ENCODE measurements at regions not wholly inside any gene's neighbourhood (a gene's known extent, or its start where the extent isn't known, plus 50 kb on each side); places are given as distances from the start of the nearest gene placed in this dataset.
A peak's percentile ranks its signal among the peaks of the same experiment; 100 is the strongest.

DNA sequence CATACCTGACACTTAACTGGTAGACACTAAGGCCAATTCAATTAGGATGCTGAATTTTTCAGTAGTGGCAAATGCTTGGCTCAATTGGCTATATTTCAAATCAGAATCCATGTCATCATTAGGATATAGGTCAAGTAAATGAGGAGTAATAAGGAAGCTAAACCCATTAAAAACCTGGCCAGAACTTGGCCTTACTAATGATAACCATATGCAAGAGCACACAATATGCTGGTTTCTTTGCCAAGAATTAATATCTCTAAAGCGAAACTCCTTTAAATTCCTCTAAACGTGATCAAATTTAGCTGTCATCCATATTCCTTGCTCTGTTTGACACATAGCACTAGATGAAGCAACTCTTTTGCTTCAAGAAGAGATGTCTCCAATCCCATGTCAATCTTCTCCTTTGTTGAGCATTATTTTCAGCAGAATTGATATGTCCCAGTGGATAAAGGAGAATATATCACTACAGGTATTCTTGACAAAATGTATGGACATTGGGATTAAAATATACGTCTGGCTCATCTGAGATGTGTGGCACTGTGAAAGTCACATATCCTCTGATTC lies 206.1 kb upstream of the ANKRD50 start:
- TF ChIP-seq CTCF (IDR thresholded peaks at IDR 0.05; ENCODE audit: low read depth, low read length) = no peak
- no peak for DNase-seq (ENCODE audit: low read depth in 2 of 2)
- H3K4me3 ChIP-seq (replicated peaks in 1 of 2; ENCODE audit: low read depth in 2 of 2, low read length in 2 of 2) = no peak overlapping the region

GRCh38 chr4:124915073-124915472 lies 202.5 kb upstream of the ANKRD50 start:
- no peak for DNase-seq (ENCODE audit: low read depth in 2 of 2)
- H3K4me3 ChIP-seq (replicated peaks in 1 of 2; ENCODE audit: low read depth in 2 of 2, low read length in 2 of 2) = no peak overlapping the region
- TF ChIP-seq CTCF (IDR thresholded peaks at IDR 0.05; ENCODE audit: low read depth, low read length) = no peak

- H3K4me3 ChIP-seq (replicated peaks in 1 of 2; ENCODE audit: low read depth in 2 of 2, low read length in 2 of 2) = no peak overlapping the region
- DNase-seq (ENCODE audit: low read depth in 2 of 2) = no peak
- no peak for TF ChIP-seq CTCF (IDR thresholded peaks at IDR 0.05; ENCODE audit: low read depth, low read length)
Measured at GRCh38 chr4:124913237-124913636, 200.7 kb upstream of the ANKRD50 start.

DNA sequence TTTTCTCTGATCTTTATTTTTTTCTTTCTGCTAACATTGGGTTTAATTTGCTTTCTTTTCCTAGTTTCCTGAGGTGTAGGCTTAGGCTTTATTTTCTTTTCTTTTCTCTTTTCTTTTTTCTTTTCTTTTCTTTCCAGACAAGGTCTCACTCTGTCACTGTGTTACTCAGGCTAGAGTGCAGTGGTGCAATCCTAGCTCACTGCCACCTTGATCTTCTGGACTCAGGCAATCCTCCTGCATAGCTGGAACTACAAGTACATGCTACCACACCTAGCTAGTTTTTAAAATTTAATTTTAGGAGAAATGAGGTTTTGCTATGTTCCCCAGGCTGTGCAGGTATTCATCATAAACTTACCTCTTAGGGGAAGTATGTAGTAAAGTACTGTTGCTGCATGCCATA lies 197.8 kb upstream of the ANKRD50 start:
- DNase-seq (ENCODE audit: low read depth in 2 of 2) = no peak
- no peak for TF ChIP-seq CTCF (IDR thresholded peaks at IDR 0.05; ENCODE audit: low read depth, low read length)
- H3K4me3 ChIP-seq (replicated peaks in 1 of 2; ENCODE audit: low read depth in 2 of 2, low read length in 2 of 2) = no peak overlapping the region

DNA sequence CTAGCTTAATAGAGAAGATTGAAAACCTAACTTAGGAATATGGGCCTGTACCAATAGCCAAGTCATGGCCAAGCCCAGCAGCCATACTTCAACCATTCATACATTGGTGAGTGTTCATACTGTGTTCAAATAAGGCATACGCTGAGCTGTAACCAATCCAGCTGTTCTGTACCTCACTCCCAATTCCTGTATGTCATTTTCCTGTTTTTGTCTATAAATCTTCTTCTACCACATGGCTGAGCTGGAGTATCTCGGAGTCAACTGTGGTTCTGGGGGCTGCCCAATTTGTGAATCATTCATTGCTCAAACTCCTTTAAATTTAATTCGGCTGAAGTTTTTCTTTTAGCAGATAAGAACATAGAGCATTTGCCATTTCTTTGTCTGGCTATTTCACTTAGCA lies 195.3 kb upstream of the ANKRD50 start:
- TF ChIP-seq CTCF (IDR thresholded peaks at IDR 0.05; ENCODE audit: low read depth, low read length) = no peak
- peak; percentile 70 to 73 for DNase-seq (ENCODE audit: low read depth in 2 of 2)
- no peak overlapping the region for H3K4me3 ChIP-seq (replicated peaks in 1 of 2; ENCODE audit: low read depth in 2 of 2, low read length in 2 of 2)

DNA sequence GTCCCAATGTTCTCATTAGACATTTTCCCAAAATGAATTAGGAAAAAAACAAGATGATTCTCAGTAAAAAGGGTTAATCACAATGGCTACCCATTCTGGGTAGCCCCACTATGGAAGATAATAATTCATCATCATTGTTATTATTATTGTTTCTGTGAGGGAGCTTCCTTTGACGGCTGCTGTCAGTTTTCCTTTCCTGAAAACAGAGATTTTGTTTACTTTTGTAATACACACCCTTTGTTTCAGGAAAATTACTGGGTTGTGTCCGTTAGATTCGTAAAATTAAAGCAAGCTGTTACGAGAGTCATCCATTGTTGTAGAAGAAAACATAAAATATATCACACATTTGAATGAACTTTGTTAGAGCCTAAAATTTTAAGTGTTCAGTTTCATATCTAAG lies 192.9 kb upstream of the ANKRD50 start:
- no peak overlapping the region for H3K4me3 ChIP-seq (replicated peaks in 1 of 2; ENCODE audit: low read depth in 2 of 2, low read length in 2 of 2)
- no peak for DNase-seq (ENCODE audit: low read depth in 2 of 2)
- no peak for TF ChIP-seq CTCF (IDR thresholded peaks at IDR 0.05; ENCODE audit: low read depth, low read length)

DNA sequence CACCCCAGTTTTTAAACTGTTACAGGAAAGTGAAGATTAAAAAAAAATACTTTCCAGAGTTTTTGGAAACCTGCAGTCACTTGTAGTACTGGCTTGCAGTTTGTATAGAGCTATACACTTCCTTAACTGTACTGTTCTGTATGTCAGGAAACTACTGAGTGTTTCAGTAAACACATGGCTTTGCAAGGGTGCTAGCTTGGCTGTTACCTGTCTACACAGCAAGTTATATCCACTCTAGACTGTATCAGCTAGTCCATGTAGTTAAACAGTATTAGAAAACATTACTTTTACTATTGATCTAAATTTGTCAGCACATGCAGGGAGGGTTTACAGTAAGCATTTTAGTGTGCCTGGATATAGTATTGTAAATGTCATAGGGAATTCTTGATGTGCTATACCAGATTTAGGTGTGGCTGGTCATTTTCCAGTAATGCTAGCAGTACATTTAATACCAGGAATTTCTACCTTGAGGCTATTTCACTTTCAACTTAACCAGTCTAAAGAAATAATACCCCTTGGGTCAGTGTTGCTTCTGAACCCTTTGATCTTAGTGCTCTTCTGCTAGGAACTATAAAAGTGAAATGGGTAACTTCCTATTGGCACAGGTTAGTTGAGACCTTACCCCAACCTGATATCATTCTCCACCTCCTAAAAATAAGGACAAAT lies 192.3 kb upstream of the ANKRD50 start:
- H3K4me3 ChIP-seq (replicated peaks in 1 of 2; ENCODE audit: low read depth in 2 of 2, low read length in 2 of 2) = no peak overlapping the region
- TF ChIP-seq CTCF (IDR thresholded peaks at IDR 0.05; ENCODE audit: low read depth, low read length) = no peak
- DNase-seq (ENCODE audit: low read depth in 2 of 2) = no peak
